Uterus (tissue), 2 donors: ENCODE measurements at regions not wholly inside any gene's neighbourhood (a gene's known extent, or its start where the extent isn't known, plus 50 kb on each side); places are given as distances from the start of the nearest gene placed in this dataset.

Experiments
- CTCF ChIP-seq, 4 experiments: fragments of 200-600 bp in 2 of 4; fragments of 450-650 bp in 2 of 4; sonication (generic) in 2 of 4; IDR thresholded peaks; one replicate each; pipeline ENCODE4 v1.5.1; 2016 to 2019; ENCODE audit warnings: antibody characterized with exemption in 4 of 4, mild to moderate bottlenecking in 2 of 4, moderate library complexity in 1 of 4
- POLR2A ChIP-seq, 2 donors: fragments of 450-650 bp; IDR thresholded peaks; one replicate each; pipeline ENCODE4 v1.6.1; 2016; ENCODE audit warnings: antibody characterized with exemption in 2 of 2, mild to moderate bottlenecking in 1 of 2, moderate library complexity in 1 of 2

- TF ChIP-seq CTCF (IDR thresholded peaks at IDR 0.05) (no peak), POLR2A (IDR thresholded peaks at IDR 0.05) (no peak)
Observed at GRCh38 chr17:72474243-72474642, 353.4 kb downstream of the SOX9 start.
